ENCODE measurements at regions not wholly inside any gene's neighbourhood (a gene's known extent, or its start where the extent isn't known, plus 50 kb on each side); places are given as distances from the start of the nearest gene placed in this dataset.

DNA sequence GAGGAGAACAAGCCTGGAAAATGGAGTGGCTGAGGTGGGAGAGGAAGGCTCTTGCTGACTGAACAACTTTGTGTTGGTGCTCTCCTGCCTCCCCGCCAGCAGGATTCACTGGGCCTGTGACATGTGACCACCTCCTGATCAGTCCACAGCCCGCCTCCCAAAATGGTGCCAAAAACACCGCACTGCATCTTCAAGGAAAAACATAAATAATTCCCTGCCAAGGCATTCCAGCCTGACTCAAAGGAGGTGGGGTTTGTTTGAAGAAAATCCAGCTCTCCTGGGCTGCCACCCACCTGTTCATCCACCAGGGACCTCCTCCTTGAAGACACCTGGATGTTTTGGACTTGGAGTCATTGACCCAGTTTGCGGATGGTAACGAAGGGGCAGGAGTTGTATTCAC is 83.8 kb upstream of the PIWIL1 start:
- DNase-seq (ENCODE audit: low read depth in 1 of 2, low spot score in 1 of 2) (no peak), ATAC-seq (no peak), FAIRE-seq (no peak)
- POLR2A ChIA-PET: no interaction called here
- Histone ChIP-seq H3K27ac (no peak overlapping the region), H3K4me1 (no peaks in the 10 kb centered on the region), H3K4me3 (no peak overlapping the region), H3K9me3 (no peaks in the 10 kb centered on the region; the same call in 1 of the 3 replicates), H3K4me2 (no peak overlapping the region)
- CTCF ChIA-PET: no interaction called here
- TF ChIP-seq CBX8 (IDR thresholded peaks at IDR 0.05): no peak
- TF ChIP-seq ZSCAN20 (CRISPR knock-in tag; IDR thresholded peaks at IDR 0.05): no peak
- no peak for TF ChIP-seq HOXB5 (CRISPR knock-in tag; IDR thresholded peaks at IDR 0.05)
- no peak for TF ChIP-seq REST (IDR thresholded peaks at IDR 0.05)
- TF ChIP-seq SREBF2 (IDR thresholded peaks at IDR 0.05): no peak
- TF ChIP-seq MAFK (IDR thresholded peaks at IDR 0.05; ENCODE audit: partially characterized antibody): no peak
- TF ChIP-seq MAZ (IDR thresholded peaks at IDR 0.05; ENCODE audit: borderline replicate concordance, low read depth, low read length): no peak
- TF ChIP-seq JUN (IDR thresholded peaks at IDR 0.05): no peak
- TF ChIP-seq EHMT2 (IDR thresholded peaks at IDR 0.05; ENCODE audit: low read depth): no peak
- no peak for TF ChIP-seq RFX5 (IDR thresholded peaks at IDR 0.05)
- no peak for TF ChIP-seq RARB (CRISPR knock-in tag; IDR thresholded peaks at IDR 0.05)
- no peak for TF ChIP-seq HEYL (CRISPR knock-in tag; IDR thresholded peaks at IDR 0.05)
- no peak for TF ChIP-seq BHLHE40 (IDR thresholded peaks at IDR 0.05; ENCODE audit: low read depth, low read length)
- no peak for TF ChIP-seq USF2 (IDR thresholded peaks at IDR 0.05)
- no peak for TF ChIP-seq ESRRA (IDR thresholded peaks at IDR 0.05; ENCODE audit: borderline replicate concordance, low read length)
- TF ChIP-seq FOSB (CRISPR knock-in tag; IDR thresholded peaks at IDR 0.05): no peak
- no peak for TF ChIP-seq CBX2 (IDR thresholded peaks at IDR 0.05; ENCODE audit: borderline replicate concordance, low read depth)
- WGBS (ENCODE audit: missing lambda C conversion rate): 29% methylated on average over 5 of the region's 5 CpGs

- CTCF ChIA-PET: no interaction called here
- Histone ChIP-seq H3K4me2 (no peak overlapping the region), H3K9me3 (no peaks in the 10 kb centered on the region; the same call in 2 of the 3 replicates), H3K27ac (no peak overlapping the region), H3K4me1 (no peaks in the 10 kb centered on the region), H3K4me3 (no peak overlapping the region)
- no peak for ATAC-seq
- 53% methylated on average over 19 of the region's 19 CpGs for WGBS (ENCODE audit: missing lambda C conversion rate)
- DNase-seq (ENCODE audit: low read depth in 1 of 2, low spot score in 1 of 2): no peak
- FAIRE-seq: no peak
- POLR2A ChIA-PET: no interaction called here
- TF ChIP-seq RCOR1 (IDR thresholded peaks at IDR 0.05; ENCODE audit: low read depth, low read length) (no peak), CEBPB (IDR thresholded peaks at IDR 0.05) (no peak), RNF2 (IDR thresholded peaks at IDR 0.05; ENCODE audit: borderline replicate concordance, low read depth) (no peak), SREBF2 (IDR thresholded peaks at IDR 0.05) (no peak), PHF8 (IDR thresholded peaks at IDR 0.05; ENCODE audit: borderline replicate concordance, low read depth) (no peak), TP53 (CRISPR knock-in tag; IDR thresholded peaks at IDR 0.05) (no peak), EHMT2 (IDR thresholded peaks at IDR 0.05; ENCODE audit: low read depth) (no peak), SMC3 (IDR thresholded peaks at IDR 0.05) (no peak), JUN (IDR thresholded peaks at IDR 0.05) (no peak), FOSB (CRISPR knock-in tag; IDR thresholded peaks at IDR 0.05) (no peak), MYC (IDR thresholded peaks at IDR 0.05; ENCODE audit: borderline replicate concordance, low read length) (no peak), RARB (CRISPR knock-in tag; IDR thresholded peaks at IDR 0.05) (no peak), KDM5A (IDR thresholded peaks at IDR 0.05) (no peak)
- TF ChIP-seq, protein P1, sequence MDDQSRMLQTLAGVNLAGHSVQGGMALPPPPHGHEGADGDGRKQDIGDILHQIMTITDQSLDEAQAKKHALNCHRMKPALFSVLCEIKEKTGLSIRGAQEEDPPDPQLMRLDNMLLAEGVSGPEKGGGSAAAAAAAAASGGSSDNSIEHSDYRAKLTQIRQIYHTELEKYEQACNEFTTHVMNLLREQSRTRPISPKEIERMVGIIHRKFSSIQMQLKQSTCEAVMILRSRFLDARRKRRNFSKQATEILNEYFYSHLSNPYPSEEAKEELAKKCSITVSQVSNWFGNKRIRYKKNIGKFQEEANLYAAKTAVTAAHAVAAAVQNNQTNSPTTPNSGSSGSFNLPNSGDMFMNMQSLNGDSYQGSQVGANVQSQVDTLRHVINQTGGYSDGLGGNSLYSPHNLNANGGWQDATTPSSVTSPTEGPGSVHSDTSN (IDR thresholded peaks at IDR 0.05): no peak
These were observed 83.0 kb upstream of the PIWIL1 start for GRCh38 chr12:130254461-130255276.
